GM19397 (cell line): ENCODE measurements at regions not wholly inside any gene's neighbourhood (a gene's known extent, or its start where the extent isn't known, plus 50 kb on each side); places are given as distances from the start of the nearest gene placed in this dataset.

Experiments used
- ATAC-seq: cut with Tn5 transposase; IDR thresholded peaks from one replicate; pipeline ENCODE4 v1.9.1; 2021; ENCODE audit warnings: mild to moderate bottlenecking, moderate library complexity; ENCODE audit not compliant: unreplicated experiment

DNA sequence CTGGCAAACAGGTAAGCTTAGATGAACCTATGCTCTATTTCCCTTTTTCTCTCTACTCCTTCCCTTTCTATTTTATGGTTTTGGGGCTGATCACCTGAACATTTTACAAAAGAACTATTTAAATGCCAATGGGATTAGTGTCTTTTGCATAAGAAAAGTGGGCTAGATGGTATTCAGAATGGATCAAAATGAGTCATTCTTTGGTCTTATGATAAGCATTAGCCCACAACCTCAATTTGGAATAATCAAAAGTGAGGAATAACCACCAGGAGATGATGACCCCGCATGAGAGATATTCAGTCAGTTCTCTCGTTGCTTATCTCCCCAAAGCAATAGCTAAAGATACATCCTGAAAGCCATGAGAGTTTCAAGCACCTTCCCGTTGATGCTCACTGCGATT lies 399.0 kb upstream of the CADM1 start:
- ATAC-seq = no peak

GRCh38 chr11:115901069-115901468 lies 396.9 kb upstream of the CADM1 start:
- no peak for ATAC-seq

DNA sequence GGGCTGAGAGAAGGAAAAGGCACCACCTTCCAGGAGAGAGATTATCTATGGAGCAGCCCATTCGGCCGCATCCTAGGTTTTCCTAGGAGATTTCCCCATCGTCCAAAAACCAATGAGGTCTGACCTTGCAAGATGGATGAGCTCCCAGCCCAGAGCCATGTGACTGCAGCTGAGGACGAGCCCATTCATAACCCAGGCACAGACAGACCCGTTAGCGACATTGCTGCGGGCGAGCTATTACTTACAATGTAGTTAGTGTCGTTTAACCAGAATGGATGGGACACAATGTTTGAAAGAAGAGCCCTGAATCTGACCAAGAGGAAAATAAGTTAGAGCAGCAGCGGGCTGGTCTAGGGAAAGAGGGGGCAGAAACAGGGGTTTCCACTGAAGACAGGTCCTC lies 395.9 kb upstream of the CADM1 start:
- no peak for ATAC-seq

DNA sequence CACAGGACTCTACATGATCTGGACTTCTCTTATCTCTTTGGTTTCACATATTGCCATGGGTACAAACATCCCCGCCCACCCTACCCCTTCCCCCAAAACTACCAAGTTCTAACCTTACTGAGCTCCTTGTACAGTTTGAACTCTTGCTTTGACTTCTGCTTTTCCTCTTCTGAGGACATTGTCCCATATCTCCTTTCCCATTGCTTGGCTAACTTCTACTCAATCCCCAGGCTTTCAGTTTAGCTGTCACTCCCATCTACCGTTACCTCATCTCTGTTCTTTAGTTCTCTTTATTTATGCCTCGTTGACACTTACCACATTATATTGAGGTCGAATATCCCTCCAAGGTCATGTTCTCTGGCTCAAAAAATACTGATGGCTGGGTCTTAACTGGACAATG lies 393.5 kb upstream of the CADM1 start:
- no peak for ATAC-seq

- no peak for ATAC-seq
Observed at GRCh38 chr11:115896084-115896483, 391.9 kb upstream of the CADM1 start.

- ATAC-seq = no peak
Observed at GRCh38 chr11:115895594-115895993, 391.4 kb upstream of the CADM1 start.

- ATAC-seq = no peak
Observed at GRCh38 chr11:115894176-115894575, 390.0 kb upstream of the CADM1 start.

DNA sequence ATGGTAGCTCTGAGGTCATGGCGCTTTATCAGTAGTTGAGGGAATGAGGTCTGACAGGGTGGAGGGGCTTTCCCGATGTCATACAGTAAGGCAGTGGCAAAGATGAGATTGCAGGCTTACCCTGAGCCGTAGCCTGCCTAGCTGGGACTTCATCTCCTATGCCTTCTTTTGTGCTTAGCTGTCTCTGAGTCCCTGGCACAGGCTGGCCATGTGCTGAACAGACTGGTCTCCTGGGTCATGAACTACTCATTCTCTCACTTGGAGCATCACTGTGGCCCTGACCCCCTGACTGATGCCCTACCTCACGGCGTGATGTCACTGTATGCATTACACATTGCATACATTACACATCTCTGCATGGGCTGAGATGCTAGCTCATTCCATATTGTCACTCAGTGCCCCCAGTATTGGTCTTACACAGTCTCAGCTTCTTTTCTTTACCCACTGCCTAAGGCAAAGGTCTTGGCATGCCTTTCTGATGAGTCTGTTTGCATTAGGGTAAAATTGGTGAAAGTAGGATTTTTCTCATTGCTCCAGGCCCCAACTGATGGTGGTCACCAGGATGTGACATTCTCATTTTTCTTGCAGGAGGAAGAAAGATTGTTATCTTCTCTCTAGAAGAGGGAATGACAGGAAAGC lies 389.4 kb upstream of the CADM1 start:
- no peak for ATAC-seq

DNA sequence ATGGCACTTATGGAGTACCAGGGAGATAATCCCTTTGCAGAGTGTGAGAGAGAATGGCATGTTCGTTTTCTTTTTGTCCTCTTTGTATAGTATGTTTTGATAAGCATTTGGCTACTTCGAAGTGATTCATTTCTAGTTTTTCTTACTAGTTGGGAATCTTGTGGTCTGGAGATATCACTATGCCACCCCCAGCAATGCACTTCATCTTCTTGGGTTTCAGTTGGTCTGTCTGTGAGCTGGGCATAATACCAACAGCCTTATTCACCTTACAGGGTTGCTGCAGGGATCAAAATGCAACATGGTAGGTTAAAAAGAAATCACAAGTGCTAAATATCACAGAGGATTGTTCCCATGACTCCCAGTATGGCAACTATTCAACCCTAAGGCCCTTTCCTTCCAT lies 387.8 kb upstream of the CADM1 start:
- ATAC-seq = no peak

DNA sequence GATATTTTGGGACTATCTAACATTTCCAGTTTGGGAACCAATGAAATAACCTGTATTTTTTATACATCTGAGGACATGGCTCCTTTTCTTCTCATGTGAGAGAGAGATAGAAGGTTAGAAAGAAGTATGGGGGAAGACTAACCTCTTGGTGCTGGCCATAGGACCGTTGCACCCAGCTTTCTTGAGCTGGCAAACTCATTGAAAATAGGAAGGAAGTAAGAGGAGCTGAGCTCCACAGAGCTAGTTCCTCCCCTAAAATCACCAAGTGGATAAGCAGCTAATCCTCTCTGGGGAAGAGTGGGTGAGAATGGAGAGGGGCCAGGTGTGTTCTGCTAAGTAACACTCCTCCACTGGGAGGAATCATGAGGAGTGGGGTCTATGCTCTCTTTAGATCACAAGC lies 387.4 kb upstream of the CADM1 start:
- ATAC-seq = no peak

GRCh38 chr11:115890500-115890899 lies 386.3 kb upstream of the CADM1 start:
- no peak for ATAC-seq

GRCh38 chr11:115889712-115890111 lies 385.5 kb upstream of the CADM1 start:
- no peak for ATAC-seq

GRCh38 chr11:115887727-115888126 lies 383.5 kb upstream of the CADM1 start:
- ATAC-seq = no peak

GRCh38 chr11:115887316-115887715 lies 383.1 kb upstream of the CADM1 start:
- no peak for ATAC-seq

GRCh38 chr11:115886422-115886733 lies 382.2 kb upstream of the CADM1 start:
- no peak for ATAC-seq

GRCh38 chr11:115885535-115886421 lies 381.6 kb upstream of the CADM1 start:
- ATAC-seq = no peak

- ATAC-seq = no peak
Observed at GRCh38 chr11:115884800-115885534, 380.8 kb upstream of the CADM1 start.

GRCh38 chr11:115874843-115875242 lies 370.6 kb upstream of the CADM1 start:
- ATAC-seq = peak; percentile 59

- ATAC-seq = no peak
Observed at GRCh38 chr11:115873813-115874212, 369.6 kb upstream of the CADM1 start.

DNA sequence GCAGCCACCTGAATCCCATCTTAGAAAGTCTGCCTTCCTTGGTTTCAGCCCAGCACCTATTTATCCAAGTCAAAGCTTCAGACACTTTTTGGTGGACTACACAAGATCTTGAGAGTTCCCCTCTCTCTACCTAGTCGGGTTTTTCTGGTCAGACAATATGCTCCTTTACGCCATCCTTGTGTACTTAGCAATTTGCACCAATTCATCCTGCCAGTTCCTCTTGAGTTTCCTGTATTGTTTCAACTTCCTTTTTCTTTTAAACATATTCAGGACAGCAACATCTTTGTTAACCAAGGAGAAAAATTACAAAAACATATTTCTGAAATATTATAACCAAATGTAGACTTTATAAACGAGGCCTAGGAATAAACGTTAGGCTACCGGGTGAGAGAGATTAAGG lies 368.2 kb upstream of the CADM1 start:
- ATAC-seq = no peak

DNA sequence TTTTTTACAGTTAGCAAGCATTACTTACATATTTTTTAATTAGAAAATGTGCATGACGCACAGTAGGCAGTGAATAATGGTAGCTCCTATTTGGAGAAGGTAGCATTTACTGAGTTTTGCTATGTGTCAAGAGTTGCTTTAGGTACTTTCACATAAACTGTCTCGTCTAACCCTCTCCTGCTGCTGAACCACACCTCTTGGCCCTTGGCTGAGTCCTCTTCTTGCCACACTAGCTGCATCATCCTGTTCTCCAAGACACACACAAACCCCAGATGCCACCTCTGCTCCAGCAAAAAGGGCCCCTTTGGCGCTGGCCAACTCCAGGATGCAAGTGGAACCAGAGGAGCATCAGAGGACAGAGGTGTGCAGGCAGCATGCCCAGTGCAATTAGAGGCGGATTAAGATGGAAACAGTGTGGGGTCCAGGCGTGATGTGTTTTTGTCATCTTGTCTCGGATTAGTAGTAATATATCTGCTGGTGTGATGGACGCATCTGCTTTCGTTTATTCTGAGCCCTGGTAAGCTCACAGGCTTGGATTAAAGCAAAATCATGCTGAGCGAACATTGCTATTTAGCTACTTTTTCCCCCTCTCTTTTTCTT lies 367.0 kb upstream of the CADM1 start:
- no peak for ATAC-seq
